ENCODE measurements at regions not wholly inside any gene's neighbourhood (a gene's known extent, or its start where the extent isn't known, plus 50 kb on each side); places are given as distances from the start of the nearest gene placed in this dataset.

DNA sequence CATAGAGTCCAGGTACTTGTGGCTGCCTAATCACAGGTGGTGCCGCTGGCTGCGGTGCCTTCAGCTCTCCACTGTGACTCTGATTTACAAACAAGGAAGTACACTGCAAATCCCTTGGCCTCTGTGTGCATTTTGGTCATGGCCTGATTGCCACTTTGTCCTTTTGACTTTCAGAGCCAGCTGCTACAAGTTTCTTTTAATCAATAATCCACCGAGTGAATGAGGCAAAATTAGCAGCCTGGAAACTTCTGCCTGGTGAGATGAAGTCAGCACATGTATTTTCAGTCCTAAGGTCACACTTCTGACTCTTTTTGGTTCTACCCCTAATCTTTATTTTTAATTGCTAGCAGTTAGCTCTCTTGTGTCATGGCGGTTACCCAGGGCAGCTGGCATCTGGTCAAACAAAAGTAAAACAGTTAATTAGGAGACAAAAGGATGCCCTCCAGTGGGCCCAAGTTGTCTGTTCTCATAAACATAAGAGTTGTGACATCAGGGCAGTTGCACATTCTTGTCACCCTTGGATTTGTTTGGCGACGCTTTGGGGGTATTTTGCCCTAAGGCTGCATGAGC lies 62.3 kb upstream of the LNX1 start:
- TF ChIP-seq CTCF (IDR thresholded peaks at IDR 0.05): no peak
- TF ChIP-seq POLR2A (IDR thresholded peaks at IDR 0.05): no peak
- TF ChIP-seq EP300 (IDR thresholded peaks at IDR 0.05): no peak

Data from tibial nerve (tissue), 4 donors.